IMR-90 (cell line): ENCODE measurements at regions not wholly inside any gene's neighbourhood (a gene's known extent, or its start where the extent isn't known, plus 50 kb on each side); places are given as distances from the start of the nearest gene placed in this dataset.

Experiments used
- ATAC-seq: fragments of 200-7000 bp; cut with Tn5 transposase; 2 replicates; pipeline ENCODE4 v1.9.1; 2020; ENCODE audit warnings: low read depth, mild to moderate bottlenecking, moderate library complexity
- BruUV-seq: library from RNA; stranded (reverse); fragments of 400-500 nt; replicated peaks from 2 replicates; lab custom pipeline; 2021; lab: Mats Ljungman, UMichigan
- CTCF ChIA-PET: fragments of 300-600 bp; formaldehyde crosslinking; extraction: SDS; loops from one replicate; lab custom pipeline; 2021; ENCODE audit warnings: antibody characterized with exemption; lab: Yijun Ruan, JAX
- POLR2A ChIA-PET: fragments of 300-600 bp; sonication (Branson Sonifier 250); formaldehyde crosslinking; loops from one replicate; lab custom pipeline; 2022; ENCODE audit warnings: antibody characterized with exemption; ENCODE audit not compliant: unreplicated experiment; lab: Charles Lee
- DNase-seq: peaks from one replicate; pipeline ENCODE4 v3.0.0; 2013
- H2AFZ ChIP-seq: replicated peaks from 2 replicates; pipeline ENCODE3; 2013; ENCODE audit warnings: low read length, mild to moderate bottlenecking; ENCODE audit not compliant: poor library complexity
- H2AK5ac ChIP-seq: 2 replicates; pipeline ENCODE4 v1.6.1; 2013; ENCODE audit warnings: low read depth, low read length, inconsistent platforms
- H2AK9ac ChIP-seq: replicated peaks from 2 replicates; pipeline ENCODE3; 2013; ENCODE audit warnings: mild to moderate bottlenecking, low read depth, low read length, moderate library complexity; ENCODE audit not compliant: poor library complexity
- H2BK120ac ChIP-seq: 2 replicates; pipeline ENCODE4 v1.6.1; 2013; ENCODE audit warnings: low read depth, low read length, inconsistent platforms
- H2BK15ac ChIP-seq: 3 replicates; pipeline ENCODE4 v1.6.1; 2013; ENCODE audit warnings: low read depth, low read length, inconsistent platforms
- H2BK20ac ChIP-seq: 2 replicates; pipeline ENCODE4 v1.6.1; 2013; ENCODE audit warnings: low read depth, mild to moderate bottlenecking, inconsistent platforms, low read length, moderate library complexity
- H2BK5ac ChIP-seq: 2 replicates; pipeline ENCODE4 v1.6.1; 2013; ENCODE audit warnings: mild to moderate bottlenecking, low read depth, low read length, inconsistent platforms; ENCODE audit not compliant: poor library complexity, severe bottlenecking
- H3K14ac ChIP-seq: replicated peaks from 2 replicates; pipeline ENCODE4 v1.6.1; 2013; ENCODE audit warnings: low read depth, low read length, inconsistent platforms
- H3K18ac ChIP-seq: 2 replicates; pipeline ENCODE4 v1.6.1; 2013; ENCODE audit warnings: low read depth, low read length, control low read depth
- H3K23ac ChIP-seq: 2 replicates; pipeline ENCODE4 v1.6.1; 2013; ENCODE audit warnings: low read depth, low read length, inconsistent platforms
- H3K27ac ChIP-seq: 2 replicates; pipeline ENCODE4 v1.5.1; 2013; ENCODE audit warnings: mild to moderate bottlenecking, control low read depth, low read length; ENCODE audit not compliant: insufficient read depth
- H3K27me3 ChIP-seq: 2 replicates; pipeline ENCODE4 v1.6.1; 2013; ENCODE audit warnings: low read length; ENCODE audit not compliant: control insufficient read depth, insufficient read depth
- H3K36me3 ChIP-seq: 2 replicates; pipeline ENCODE4 v1.6.1; 2013; ENCODE audit warnings: low read length, mixed read lengths; ENCODE audit not compliant: control insufficient read depth, insufficient read depth
- H3K4ac ChIP-seq: 2 replicates; pipeline ENCODE4 v1.6.1; 2013; ENCODE audit warnings: low read depth, low read length, inconsistent platforms
- H3K4me1 ChIP-seq: 2 replicates; pipeline ENCODE4 v1.6.1; 2013; ENCODE audit warnings: low read length, mixed read lengths; ENCODE audit not compliant: control insufficient read depth, insufficient read depth
- H3K4me2 ChIP-seq: 2 replicates; pipeline ENCODE4 v1.6.1; 2013; ENCODE audit warnings: low read depth, mild to moderate bottlenecking, control low read depth, low read length, moderate library complexity
- H3K4me3 ChIP-seq: 2 replicates; pipeline ENCODE4 v1.5.1; 2013; ENCODE audit warnings: low read depth, mild to moderate bottlenecking, control low read depth, low read length, moderate library complexity; ENCODE audit not compliant: insufficient read depth
- H3K56ac ChIP-seq: 2 replicates; pipeline ENCODE4 v1.6.1; 2013; ENCODE audit warnings: low read length, inconsistent platforms; ENCODE audit not compliant: insufficient read depth; ENCODE audit errors: extremely low read depth
- H3K79me1 ChIP-seq, 2 experiments: 2 replicates each; pipeline ENCODE4 v1.6.1; 2013; ENCODE audit warnings: low read length in 2 of 2, inconsistent platforms in 1 of 2, low read depth in 1 of 2
- H3K9ac ChIP-seq: 2 replicates; pipeline ENCODE4 v1.6.1; 2013; ENCODE audit warnings: low read depth, low read length, control low read depth
- H3K9me1 ChIP-seq: 2 replicates; pipeline ENCODE4 v1.6.1; 2013; ENCODE audit warnings: low read length, inconsistent platforms; ENCODE audit not compliant: insufficient read depth
- H3K9me3 ChIP-seq: 2 replicates; pipeline ENCODE4 v1.6.1; 2013; ENCODE audit warnings: low read length; ENCODE audit not compliant: control insufficient read depth, insufficient read depth
- H4K20me1 ChIP-seq: 2 replicates; pipeline ENCODE4 v1.6.1; 2013; ENCODE audit warnings: low read length, inconsistent platforms; ENCODE audit not compliant: insufficient read depth
- H4K5ac ChIP-seq: 2 replicates; pipeline ENCODE4 v1.6.1; 2013; ENCODE audit warnings: mild to moderate bottlenecking, low read depth, low read length, control low read depth
- H4K8ac ChIP-seq, 2 experiments: 2 replicates each; pipeline ENCODE4 v1.6.1; 2013; ENCODE audit warnings: low read depth in 2 of 2, low read length in 2 of 2, control low read depth in 1 of 2, inconsistent platforms in 1 of 2
- H4K91ac ChIP-seq: 2 replicates; pipeline ENCODE4 v1.6.1; 2013; ENCODE audit warnings: low read depth, low read length, inconsistent platforms; ENCODE audit not compliant: insufficient read depth
- CTCF ChIP-seq: conservative IDR thresholded peaks from 2 replicates; pipeline ENCODE4 v1.5.1; 2012; ENCODE audit warnings: mild to moderate bottlenecking, low read depth, low read length, improper control_type of control experiment
- SMC3 ChIP-seq: fragments of 150-350 bp; IDR thresholded peaks from 2 replicates; pipeline ENCODE4 v1.6.1; 2016; ENCODE audit warnings: low read depth, mild to moderate bottlenecking, antibody characterized with exemption, low read length, moderate library complexity
- WGBS, 2 experiments: methylation state at CpG; one replicate each; pipeline versions ENCODE4 v1.1.5 to v1.1.7; 2013; ENCODE audit warnings: missing lambda C conversion rate in 2 of 2; ENCODE audit not compliant: insufficient read length in 1 of 2; ENCODE audit errors: extremely low coverage in 2 of 2; 5-methylcytosine and 5-hydroxymethylcytosine counted together
- dilution Hi-C: fragments of 300-500 bp; cut with HindIII; formaldehyde crosslinking; loops from one replicate; pipeline ENCODE4 v1.14.3; 2018; ENCODE audit warnings: low sequenced_read_pairs; ENCODE audit not compliant: unreplicated experiment
- in situ Hi-C: fragments of 300-500 bp; cut with MboI; formaldehyde crosslinking; loops from 3 replicates; pipeline ENCODE4 v1.14.3; 2019; ENCODE audit warnings: low sequenced_read_pairs, inconsistent platforms, mixed read lengths
- intact Hi-C: fragments of 100-400 bp; cut with micrococcal nuclease; formaldehyde crosslinking; loops from 2 replicates; pipeline ENCODE4 v1.10.0; 2022

- peaks cover 6% of the 10 kb centered on the region for H3K27me3 ChIP-seq
- intact Hi-C loops (no loop called here), dilution Hi-C loops (no loop called here), in situ Hi-C loops (no loop called here)
- no peak overlapping the region for H3K4me3 ChIP-seq
- CTCF ChIA-PET, result no interaction called here
- no TSS peak for BruUV-seq
- H3K18ac ChIP-seq, result no peak overlapping the region
- H3K56ac ChIP-seq, result no peak overlapping the region
- no peaks in the 10 kb centered on the region for H3K4me1 ChIP-seq
- no peak overlapping the region for H3K4ac ChIP-seq
- no peak overlapping the region for H2AK5ac ChIP-seq
- no peak overlapping the region for H4K91ac ChIP-seq
- H4K5ac ChIP-seq, result no peak overlapping the region
- TF ChIP-seq CTCF (no peak), SMC3 (no peak)
- ATAC-seq (no peak), DNase-seq (no peak)
- no peaks in the 10 kb centered on the region for H3K79me1 ChIP-seq
- H2BK15ac ChIP-seq, result no peak overlapping the region
- no peak overlapping the region for H4K8ac ChIP-seq
- no peak overlapping the region for H2BK20ac ChIP-seq
- H2AFZ ChIP-seq, result no peak overlapping the region
- no peak overlapping the region for H2BK5ac ChIP-seq
- H3K23ac ChIP-seq, result no peak overlapping the region
- H3K14ac ChIP-seq, result no peak overlapping the region
- H3K9ac ChIP-seq, result no peak overlapping the region
- no CpG with 5 or more reads among the region's 2 CpGs for WGBS, 2 experiments
- H4K20me1 ChIP-seq, result no peaks in the 10 kb centered on the region
- no peaks in the 10 kb centered on the region for H3K9me3 ChIP-seq
- no peak overlapping the region for H2BK120ac ChIP-seq
- H3K36me3 ChIP-seq, result no peaks in the 10 kb centered on the region
- POLR2A ChIA-PET, result no interaction called here
- no peak overlapping the region for H3K4me2 ChIP-seq
- H3K9me1 ChIP-seq, result no peaks in the 10 kb centered on the region
- H3K27ac ChIP-seq, result no peak overlapping the region
- H2AK9ac ChIP-seq, result no peak overlapping the region
Measured at GRCh38 chrX:109952050-109952449, 50.9 kb upstream of the TMEM164 start.
